ENCODE measurements at regions not wholly inside any gene's neighbourhood (a gene's known extent, or its start where the extent isn't known, plus 50 kb on each side); places are given as distances from the start of the nearest gene placed in this dataset.

DNA sequence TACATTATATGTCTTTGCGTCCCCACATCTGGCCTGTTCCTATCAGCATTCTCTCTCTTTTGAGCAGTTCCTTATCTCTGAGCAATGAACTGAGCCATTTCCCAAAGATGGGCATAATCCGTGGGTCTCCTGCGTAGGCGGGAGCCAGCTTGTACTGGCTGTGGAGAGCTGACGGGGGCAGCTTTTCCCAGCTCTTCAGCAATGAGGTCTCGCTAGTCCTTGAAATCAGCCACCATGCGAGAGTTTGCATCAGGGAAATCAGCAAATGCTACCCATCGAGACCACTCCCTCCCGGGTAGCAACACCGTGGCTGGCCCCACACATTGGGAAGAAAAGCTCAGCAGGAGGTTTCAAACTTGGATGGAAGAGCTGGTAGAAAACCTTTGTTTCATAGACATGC is 51.9 kb upstream of the FAM180A start:
- Histone ChIP-seq H2AFZ (peak overlapping the region; percentile 27), H3K9me3 (ENCODE audit: control insufficient read depth, low read length) (no peaks in the 10 kb centered on the region), H3K4me3 (ENCODE audit: low read depth, low read length) (no peak overlapping the region), H3K9ac (no peak overlapping the region), H3K27me3 (ENCODE audit: control insufficient read depth, insufficient read depth, low read length) (no peaks in the 10 kb centered on the region), H3K27ac (no peak overlapping the region), H3K4me1 (no peaks in the 10 kb centered on the region), H3K4me2 (ENCODE audit: low read length) (no peak overlapping the region), H3K79me2 (no peaks in the 10 kb centered on the region), H3K36me3 (ENCODE audit: control insufficient read depth, insufficient read depth, low read length) (no peaks in the 10 kb centered on the region)
- TF ChIP-seq, protein P1, sequence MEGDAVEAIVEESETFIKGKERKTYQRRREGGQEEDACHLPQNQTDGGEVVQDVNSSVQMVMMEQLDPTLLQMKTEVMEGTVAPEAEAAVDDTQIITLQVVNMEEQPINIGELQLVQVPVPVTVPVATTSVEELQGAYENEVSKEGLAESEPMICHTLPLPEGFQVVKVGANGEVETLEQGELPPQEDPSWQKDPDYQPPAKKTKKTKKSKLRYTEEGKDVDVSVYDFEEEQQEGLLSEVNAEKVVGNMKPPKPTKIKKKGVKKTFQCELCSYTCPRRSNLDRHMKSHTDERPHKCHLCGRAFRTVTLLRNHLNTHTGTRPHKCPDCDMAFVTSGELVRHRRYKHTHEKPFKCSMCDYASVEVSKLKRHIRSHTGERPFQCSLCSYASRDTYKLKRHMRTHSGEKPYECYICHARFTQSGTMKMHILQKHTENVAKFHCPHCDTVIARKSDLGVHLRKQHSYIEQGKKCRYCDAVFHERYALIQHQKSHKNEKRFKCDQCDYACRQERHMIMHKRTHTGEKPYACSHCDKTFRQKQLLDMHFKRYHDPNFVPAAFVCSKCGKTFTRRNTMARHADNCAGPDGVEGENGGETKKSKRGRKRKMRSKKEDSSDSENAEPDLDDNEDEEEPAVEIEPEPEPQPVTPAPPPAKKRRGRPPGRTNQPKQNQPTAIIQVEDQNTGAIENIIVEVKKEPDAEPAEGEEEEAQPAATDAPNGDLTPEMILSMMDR (IDR thresholded peaks at IDR 0.05) = no peak

GRCh38 chr7:135799881-135800280 is 51.3 kb upstream of the FAM180A start:
- H3K27ac ChIP-seq = no peak overlapping the region
- H3K4me3 ChIP-seq (ENCODE audit: low read depth, low read length) = no peak overlapping the region
- H3K4me1 ChIP-seq = no peaks in the 10 kb centered on the region
- no peak overlapping the region for H3K9ac ChIP-seq
- no peaks in the 10 kb centered on the region for H3K36me3 ChIP-seq (ENCODE audit: control insufficient read depth, insufficient read depth, low read length)
- H3K4me2 ChIP-seq (ENCODE audit: low read length) = no peak overlapping the region
- no peaks in the 10 kb centered on the region for H3K79me2 ChIP-seq
- TF ChIP-seq, protein P1 (IDR thresholded peaks at IDR 0.05) = no peak
- H3K27me3 ChIP-seq (ENCODE audit: control insufficient read depth, insufficient read depth, low read length) = no peaks in the 10 kb centered on the region
- H3K9me3 ChIP-seq (ENCODE audit: control insufficient read depth, low read length) = no peaks in the 10 kb centered on the region
- no peak overlapping the region for H2AFZ ChIP-seq

All from parathyroid adenoma (tissue), 2 donors.